H9 (cell line): ENCODE measurements at regions not wholly inside any gene's neighbourhood (a gene's known extent, or its start where the extent isn't known, plus 50 kb on each side); places are given as distances from the start of the nearest gene placed in this dataset.

Experiments used
- DNase-seq: peaks from one replicate; pipeline ENCODE4 v3.0.0-alpha.2; 2017
- H2AFZ ChIP-seq: one replicate; pipeline ENCODE4 v1.6.1; 2013; ENCODE audit warnings: mild to moderate bottlenecking, low read length, control low read depth, moderate library complexity
- H2AK5ac ChIP-seq: 2 replicates; pipeline ENCODE4 v1.6.1; 2013; ENCODE audit warnings: low read length, control low read depth, mixed read lengths; ENCODE audit not compliant: insufficient read length
- H2BK120ac ChIP-seq: one replicate; pipeline ENCODE4 v1.6.1; 2013; ENCODE audit warnings: low read depth, mild to moderate bottlenecking, low read length, control low read depth, inconsistent platforms; ENCODE audit not compliant: poor library complexity, severe bottlenecking
- H2BK12ac ChIP-seq: 2 replicates; pipeline ENCODE4 v1.6.1; 2013; ENCODE audit warnings: low read length, control low read depth, mixed read lengths, low read depth; ENCODE audit not compliant: insufficient read length
- H2BK15ac ChIP-seq: 2 replicates; pipeline ENCODE4 v1.6.1; 2013; ENCODE audit warnings: low read depth, low read length, control low read depth
- H2BK20ac ChIP-seq: one replicate; pipeline ENCODE4 v1.6.1; 2013; ENCODE audit warnings: low read depth, mild to moderate bottlenecking, low read length, control low read depth, inconsistent platforms; ENCODE audit not compliant: poor library complexity, severe bottlenecking
- H2BK5ac ChIP-seq: 2 replicates; pipeline ENCODE4 v1.6.1; 2013; ENCODE audit warnings: low read length, control low read depth, mixed read lengths; ENCODE audit not compliant: insufficient read length
- H3K14ac ChIP-seq: 2 replicates; pipeline ENCODE4 v1.6.1; 2013; ENCODE audit warnings: low read length, control low read depth; ENCODE audit not compliant: insufficient read depth
- H3K18ac ChIP-seq: 2 replicates; pipeline ENCODE4 v1.6.1; 2013; ENCODE audit warnings: low read depth, mild to moderate bottlenecking, mixed read lengths, low read length, control low read depth; ENCODE audit not compliant: insufficient read length
- H3K23ac ChIP-seq: 2 replicates; pipeline ENCODE4 v1.6.1; 2013; ENCODE audit warnings: low read length, control low read depth, mixed read lengths, low read depth; ENCODE audit not compliant: insufficient read length
- H3K23me2 ChIP-seq: 2 replicates; pipeline ENCODE4 v1.6.1; 2013; ENCODE audit warnings: low read depth, mild to moderate bottlenecking, mixed read lengths, low read length, control low read depth; ENCODE audit not compliant: insufficient read length, poor library complexity, severe bottlenecking
- H3K27ac ChIP-seq: 2 replicates; pipeline ENCODE4 v1.5.1; 2013; ENCODE audit warnings: low read length, control low read depth, mixed read lengths, low read depth; ENCODE audit not compliant: insufficient read length
- H3K27me3 ChIP-seq: 2 replicates; pipeline ENCODE4 v1.6.1; 2013; ENCODE audit warnings: low read length, control low read depth, inconsistent platforms; ENCODE audit not compliant: insufficient read depth
- H3K4ac ChIP-seq: 2 replicates; pipeline ENCODE4 v1.6.1; 2013; ENCODE audit warnings: low read depth, mild to moderate bottlenecking, control low read depth, inconsistent platforms, low read length, moderate library complexity
- H3K4me1 ChIP-seq: 2 replicates; pipeline ENCODE4 v1.6.1; 2013; ENCODE audit warnings: low read length, control low read depth, inconsistent platforms; ENCODE audit not compliant: insufficient read depth
- H3K4me2 ChIP-seq: 2 replicates; pipeline ENCODE4 v1.6.1; 2013; ENCODE audit warnings: low read length, control low read depth, mixed read lengths; ENCODE audit not compliant: insufficient read length, insufficient read depth
- H3K56ac ChIP-seq: 2 replicates; pipeline ENCODE4 v1.6.1; 2013; ENCODE audit warnings: low read depth, mild to moderate bottlenecking, mixed read lengths, low read length, control low read depth; ENCODE audit not compliant: insufficient read length
- H3K79me1 ChIP-seq: 2 replicates; pipeline ENCODE4 v1.6.1; 2013; ENCODE audit warnings: low read depth, mild to moderate bottlenecking, moderate library complexity, low read length, control low read depth, inconsistent platforms; ENCODE audit not compliant: insufficient read depth, poor library complexity, severe bottlenecking
- H3K79me2 ChIP-seq: 2 replicates; pipeline ENCODE4 v1.6.1; 2013; ENCODE audit warnings: low read length, control low read depth, inconsistent platforms; ENCODE audit not compliant: insufficient read depth
- H3K9ac ChIP-seq: 2 replicates; pipeline ENCODE4 v1.6.1; 2013; ENCODE audit warnings: low read length, control low read depth, mixed read lengths; ENCODE audit not compliant: insufficient read length; ENCODE audit errors: extremely low read depth
- H3K9me3 ChIP-seq: one replicate; pipeline ENCODE4 v1.6.1; 2013; ENCODE audit warnings: low read depth, low read length, inconsistent platforms; ENCODE audit not compliant: control insufficient read depth
- H3T11ph ChIP-seq: one replicate; pipeline ENCODE4 v1.6.1; 2013; ENCODE audit warnings: mild to moderate bottlenecking, low read length, control low read depth, inconsistent platforms
- H4K20me1 ChIP-seq: one replicate; pipeline ENCODE4 v1.6.1; 2013; ENCODE audit not compliant: control insufficient read depth, insufficient read length, insufficient read depth
- H4K5ac ChIP-seq: 2 replicates; pipeline ENCODE4 v1.6.1; 2013; ENCODE audit warnings: low read depth, mild to moderate bottlenecking, mixed read lengths, low read length, control low read depth; ENCODE audit not compliant: insufficient read length
- H4K8ac ChIP-seq: replicated peaks from 2 replicates; pipeline ENCODE4 v1.6.1; 2013; ENCODE audit warnings: low read length, control low read depth, mixed read lengths, low read depth; ENCODE audit not compliant: insufficient read length
- H4K91ac ChIP-seq: 2 replicates; pipeline ENCODE4 v1.6.1; 2013; ENCODE audit warnings: low read depth, mild to moderate bottlenecking, moderate library complexity, mixed read lengths, low read length, control low read depth; ENCODE audit not compliant: insufficient read length
- H3K27ac Mint-ChIP-seq, 3 experiments: 2 replicates in 2 of 3; 3 replicates in 1 of 3; pipeline ENCODE4 v1.8.0; 2020 to 2021; ENCODE audit warnings: mixed read lengths in 3 of 3, mild to moderate bottlenecking in 1 of 3, moderate library complexity in 1 of 3
- H3K27me3 Mint-ChIP-seq: 2 replicates; pipeline ENCODE4 v1.8.0; 2021; ENCODE audit warnings: low read depth, mild to moderate bottlenecking, moderate library complexity, mixed read lengths
- H3K36me3 Mint-ChIP-seq, 3 experiments: 2 replicates in 2 of 3; 3 replicates in 1 of 3; pipeline ENCODE4 v1.8.0; 2020 to 2021; ENCODE audit warnings: low read depth in 3 of 3, mixed read lengths in 3 of 3; ENCODE audit not compliant: insufficient read depth in 1 of 3
- H3K4me1 Mint-ChIP-seq, 2 experiments: 2 replicates each; pipeline ENCODE4 v1.8.0; 2020; ENCODE audit warnings: mixed read lengths in 2 of 2
- H3K4me3 Mint-ChIP-seq, 2 experiments: 2 replicates in 1 of 2; 3 replicates in 1 of 2; pipeline ENCODE4 v1.8.0; 2020 to 2021; ENCODE audit warnings: mild to moderate bottlenecking in 2 of 2, mixed read lengths in 2 of 2, moderate library complexity in 1 of 2
- H3K9me3 Mint-ChIP-seq, 2 experiments: 2 replicates in 1 of 2; 3 replicates in 1 of 2; pipeline ENCODE4 v1.8.0; 2020; ENCODE audit warnings: mild to moderate bottlenecking in 2 of 2, mixed read lengths in 2 of 2, moderate library complexity in 1 of 2
- WGBS: extraction: QIAGEN DNeasy Blood & Tissue Kit; methylation state at CpG from one replicate; pipeline ENCODE4 v1.1.7; 2013; ENCODE audit warnings: missing lambda C conversion rate, low lambda C conversion rate, mixed read lengths; ENCODE audit not compliant: insufficient read length; ENCODE audit errors: extremely low coverage; 5-methylcytosine and 5-hydroxymethylcytosine counted together
- TF ChIP-seq, protein P1 (sequence below): fragments of 200-600 bp; sonication (generic); conservative IDR thresholded peaks from 3 replicates; pipeline ENCODE4 v1.8.0; 2021; ENCODE audit warnings: antibody characterized with exemption, mild to moderate bottlenecking

DNA sequence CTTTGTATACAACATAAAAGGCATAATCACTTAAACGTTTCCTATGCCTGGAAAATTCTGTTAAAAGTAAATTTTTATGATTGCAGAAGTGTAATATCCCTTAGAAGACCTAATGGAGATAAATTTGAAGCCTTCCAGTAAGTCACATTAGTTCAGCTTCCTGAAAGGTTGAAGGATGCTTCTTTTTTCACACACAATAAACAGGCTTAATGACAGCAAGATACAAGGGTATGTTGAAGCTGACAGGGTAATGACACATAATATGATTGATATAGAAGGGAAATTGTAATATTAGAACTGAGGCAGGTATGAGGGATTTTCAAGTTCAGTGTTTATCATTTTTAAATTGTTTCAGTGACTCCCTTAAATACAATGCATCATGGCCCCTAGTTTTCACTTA lies 161.8 kb upstream of the NAALADL2 start:
- H4K5ac ChIP-seq, result no peak overlapping the region
- TF ChIP-seq, protein P1, sequence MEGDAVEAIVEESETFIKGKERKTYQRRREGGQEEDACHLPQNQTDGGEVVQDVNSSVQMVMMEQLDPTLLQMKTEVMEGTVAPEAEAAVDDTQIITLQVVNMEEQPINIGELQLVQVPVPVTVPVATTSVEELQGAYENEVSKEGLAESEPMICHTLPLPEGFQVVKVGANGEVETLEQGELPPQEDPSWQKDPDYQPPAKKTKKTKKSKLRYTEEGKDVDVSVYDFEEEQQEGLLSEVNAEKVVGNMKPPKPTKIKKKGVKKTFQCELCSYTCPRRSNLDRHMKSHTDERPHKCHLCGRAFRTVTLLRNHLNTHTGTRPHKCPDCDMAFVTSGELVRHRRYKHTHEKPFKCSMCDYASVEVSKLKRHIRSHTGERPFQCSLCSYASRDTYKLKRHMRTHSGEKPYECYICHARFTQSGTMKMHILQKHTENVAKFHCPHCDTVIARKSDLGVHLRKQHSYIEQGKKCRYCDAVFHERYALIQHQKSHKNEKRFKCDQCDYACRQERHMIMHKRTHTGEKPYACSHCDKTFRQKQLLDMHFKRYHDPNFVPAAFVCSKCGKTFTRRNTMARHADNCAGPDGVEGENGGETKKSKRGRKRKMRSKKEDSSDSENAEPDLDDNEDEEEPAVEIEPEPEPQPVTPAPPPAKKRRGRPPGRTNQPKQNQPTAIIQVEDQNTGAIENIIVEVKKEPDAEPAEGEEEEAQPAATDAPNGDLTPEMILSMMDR, result no peak
- H3K27me3 ChIP-seq, result no peaks in the 10 kb centered on the region
- H4K91ac ChIP-seq, result no peak overlapping the region
- no peak overlapping the region for H2BK120ac ChIP-seq
- no peaks in the 10 kb centered on the region for H3K79me2 ChIP-seq
- H3K4me2 ChIP-seq, result no peak overlapping the region
- H2AK5ac ChIP-seq, result no peak overlapping the region
- Mint-ChIP-seq H3K36me3 (no peaks in the 10 kb centered on the region), H3K27ac (no peak overlapping the region), H3K4me1 (peaks cover 11% of the 10 kb centered on the region in 2 experiments), H3K4me3 (no peak overlapping the region), H3K9me3 (no peaks in the 10 kb centered on the region), H3K27me3 (no peaks in the 10 kb centered on the region)
- WGBS, result no CpG with 5 or more reads among the region's 1 CpG
- H4K20me1 ChIP-seq, result no peaks in the 10 kb centered on the region
- no peak for DNase-seq
- H3K4ac ChIP-seq, result no peak overlapping the region
- no peak overlapping the region for H3K56ac ChIP-seq
- no peak overlapping the region for H2BK15ac ChIP-seq
- no peak overlapping the region for H3K9ac ChIP-seq
- H3T11ph ChIP-seq, result no peak overlapping the region
- H2BK12ac ChIP-seq, result no peak overlapping the region
- H4K8ac ChIP-seq, result no peak overlapping the region
- no peak overlapping the region for H3K18ac ChIP-seq
- H2AFZ ChIP-seq, result no peak overlapping the region
- H3K14ac ChIP-seq, result no peak overlapping the region
- no peak overlapping the region for H2BK20ac ChIP-seq
- H3K27ac ChIP-seq, result no peak overlapping the region
- no peak overlapping the region for H2BK5ac ChIP-seq
- no peak overlapping the region for H3K23ac ChIP-seq
- H3K23me2 ChIP-seq, result no peaks in the 10 kb centered on the region
- H3K9me3 ChIP-seq, result no peaks in the 10 kb centered on the region
- no peaks in the 10 kb centered on the region for H3K4me1 ChIP-seq
- H3K79me1 ChIP-seq, result no peaks in the 10 kb centered on the region
